SK-N-SH treated with all-trans-retinoic acid at 6 μM for 48 hours (cell line): ENCODE measurements at regions not wholly inside any gene's neighbourhood (a gene's known extent, or its start where the extent isn't known, plus 50 kb on each side); places are given as distances from the start of the nearest gene placed in this dataset.

Source experiments
- RARB ChIP-seq: fragments of 250-450 bp; sonication (Bioruptor Pico); IDR thresholded peaks from 2 replicates; pipeline ENCODE4 v1.8.0; 2021; ENCODE audit warnings: mild to moderate bottlenecking, moderate library complexity
- TOX ChIP-seq: fragments of 250-450 bp; sonication (Bioruptor Pico); IDR thresholded peaks from 2 replicates; pipeline ENCODE4 v1.8.0; 2021; ENCODE audit warnings: mild to moderate bottlenecking, moderate library complexity, borderline replicate concordance
- ZFP30 ChIP-seq: fragments of 450-650 bp; formaldehyde crosslinking; IDR thresholded peaks from 2 replicates; pipeline ENCODE4 v1.5.0; 2022; ENCODE audit warnings: mild to moderate bottlenecking, moderate library complexity
- ZNF8 ChIP-seq: fragments of 450-650 bp; formaldehyde crosslinking; IDR thresholded peaks from 2 replicates; pipeline ENCODE4 v1.5.0; 2020; ENCODE audit warnings: mild to moderate bottlenecking, moderate library complexity
- TF ChIP-seq, protein P1 (sequence below): fragments of 250-450 bp; sonication (Bioruptor Pico); IDR thresholded peaks from 2 replicates; pipeline ENCODE4 v1.8.0; 2020; ENCODE audit warnings: mild to moderate bottlenecking, moderate library complexity, borderline replicate concordance

DNA sequence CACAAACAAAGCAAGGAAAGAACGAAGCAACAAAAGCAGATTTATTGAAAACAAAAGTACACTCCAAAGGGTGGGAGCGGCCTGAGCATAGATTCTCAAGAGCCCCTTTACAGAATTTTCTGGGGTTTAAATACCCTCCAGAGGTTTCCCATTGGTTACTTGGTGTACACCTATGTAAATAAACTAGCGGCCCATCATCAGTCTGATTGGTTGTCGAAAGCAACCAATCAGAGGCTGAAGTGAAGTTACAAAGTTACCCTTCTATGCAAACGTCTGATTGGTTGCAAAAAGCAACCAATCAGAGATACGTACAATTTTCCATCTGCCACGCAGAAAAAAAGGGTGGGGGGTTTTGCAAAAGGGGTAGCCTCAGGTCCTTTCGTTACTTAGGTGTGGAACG lies 96.3 kb upstream of the UBAC2 start:
- TF ChIP-seq RARB (CRISPR knock-in tag), result no peak
- no peak for TF ChIP-seq ZNF8 (CRISPR knock-in tag)
- TF ChIP-seq ZFP30 (CRISPR knock-in tag), result no peak
- TF ChIP-seq, protein P1, sequence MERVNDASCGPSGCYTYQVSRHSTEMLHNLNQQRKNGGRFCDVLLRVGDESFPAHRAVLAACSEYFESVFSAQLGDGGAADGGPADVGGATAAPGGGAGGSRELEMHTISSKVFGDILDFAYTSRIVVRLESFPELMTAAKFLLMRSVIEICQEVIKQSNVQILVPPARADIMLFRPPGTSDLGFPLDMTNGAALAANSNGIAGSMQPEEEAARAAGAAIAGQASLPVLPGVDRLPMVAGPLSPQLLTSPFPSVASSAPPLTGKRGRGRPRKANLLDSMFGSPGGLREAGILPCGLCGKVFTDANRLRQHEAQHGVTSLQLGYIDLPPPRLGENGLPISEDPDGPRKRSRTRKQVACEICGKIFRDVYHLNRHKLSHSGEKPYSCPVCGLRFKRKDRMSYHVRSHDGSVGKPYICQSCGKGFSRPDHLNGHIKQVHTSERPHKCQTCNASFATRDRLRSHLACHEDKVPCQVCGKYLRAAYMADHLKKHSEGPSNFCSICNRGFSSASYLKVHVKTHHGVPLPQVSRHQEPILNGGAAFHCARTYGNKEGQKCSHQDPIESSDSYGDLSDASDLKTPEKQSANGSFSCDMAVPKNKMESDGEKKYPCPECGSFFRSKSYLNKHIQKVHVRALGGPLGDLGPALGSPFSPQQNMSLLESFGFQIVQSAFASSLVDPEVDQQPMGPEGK (CRISPR knock-in tag), result no peak
- no peak for TF ChIP-seq TOX (CRISPR knock-in tag)
